GM19468 (cell line): ENCODE measurements at regions not wholly inside any gene's neighbourhood (a gene's known extent, or its start where the extent isn't known, plus 50 kb on each side); places are given as distances from the start of the nearest gene placed in this dataset.

Experiments
- ATAC-seq: cut with Tn5 transposase; IDR thresholded peaks from one replicate; pipeline ENCODE4 v1.9.1; 2021; ENCODE audit warnings: mild to moderate bottlenecking, moderate library complexity, moderate number of reproducible peaks; ENCODE audit not compliant: unreplicated experiment; ENCODE audit errors: extremely low read depth

DNA sequence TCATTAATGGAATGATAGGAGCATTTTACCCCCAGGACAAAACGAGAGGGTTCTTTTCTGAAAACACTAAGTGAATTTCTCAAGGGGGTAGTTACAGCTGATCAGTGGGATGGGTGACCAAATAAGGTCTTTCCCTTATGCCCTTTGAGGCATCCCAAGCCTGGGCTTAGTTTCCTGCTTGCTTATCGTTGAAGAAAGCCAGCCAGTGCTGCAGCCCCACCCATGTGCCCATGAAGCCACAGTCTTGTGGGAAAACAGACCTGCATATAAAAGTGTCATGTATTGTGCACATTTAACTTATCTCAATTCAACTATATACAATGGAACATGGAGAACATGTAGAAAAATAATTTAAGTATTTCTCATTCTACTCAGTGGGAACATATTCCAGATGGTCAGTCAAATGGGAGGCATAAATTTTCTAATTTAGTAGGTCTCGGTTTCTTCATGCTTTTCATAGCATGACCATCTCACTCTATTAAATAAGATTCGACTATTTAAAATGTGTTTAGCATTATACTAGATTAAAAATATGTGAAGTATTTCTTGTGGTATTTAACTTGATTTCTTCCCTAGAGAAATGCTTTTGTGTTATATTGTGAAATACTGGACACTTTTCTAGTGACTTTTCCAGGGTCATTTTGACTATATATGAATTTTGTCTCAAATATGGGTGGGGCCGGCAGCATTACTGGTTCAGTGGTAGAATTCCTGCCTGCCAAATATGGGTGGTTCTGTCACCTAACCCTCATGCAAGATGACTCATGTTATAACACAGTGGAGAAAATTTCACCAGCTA lies 189.7 kb upstream of the SGCD start:
- no peak for ATAC-seq

DNA sequence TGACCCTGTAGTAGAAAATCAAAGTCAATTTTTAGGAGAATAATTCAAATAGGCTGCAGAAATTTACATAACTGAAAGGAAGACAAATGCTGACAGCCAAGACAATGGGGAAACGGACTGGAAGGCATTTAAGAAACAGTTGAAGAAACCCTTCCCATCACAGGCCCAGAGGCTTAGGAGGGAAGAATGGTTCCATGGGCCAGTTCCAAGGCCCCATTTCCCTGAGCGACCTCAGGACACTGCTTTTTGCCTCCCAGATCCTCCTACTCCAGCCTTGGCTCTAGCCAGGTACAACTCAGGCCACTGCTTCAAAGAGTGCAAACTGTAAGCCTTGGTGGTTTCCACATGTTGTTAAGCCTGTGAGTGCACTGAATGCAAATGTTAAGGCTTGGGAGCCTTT lies 184.1 kb upstream of the SGCD start:
- no peak for ATAC-seq

DNA sequence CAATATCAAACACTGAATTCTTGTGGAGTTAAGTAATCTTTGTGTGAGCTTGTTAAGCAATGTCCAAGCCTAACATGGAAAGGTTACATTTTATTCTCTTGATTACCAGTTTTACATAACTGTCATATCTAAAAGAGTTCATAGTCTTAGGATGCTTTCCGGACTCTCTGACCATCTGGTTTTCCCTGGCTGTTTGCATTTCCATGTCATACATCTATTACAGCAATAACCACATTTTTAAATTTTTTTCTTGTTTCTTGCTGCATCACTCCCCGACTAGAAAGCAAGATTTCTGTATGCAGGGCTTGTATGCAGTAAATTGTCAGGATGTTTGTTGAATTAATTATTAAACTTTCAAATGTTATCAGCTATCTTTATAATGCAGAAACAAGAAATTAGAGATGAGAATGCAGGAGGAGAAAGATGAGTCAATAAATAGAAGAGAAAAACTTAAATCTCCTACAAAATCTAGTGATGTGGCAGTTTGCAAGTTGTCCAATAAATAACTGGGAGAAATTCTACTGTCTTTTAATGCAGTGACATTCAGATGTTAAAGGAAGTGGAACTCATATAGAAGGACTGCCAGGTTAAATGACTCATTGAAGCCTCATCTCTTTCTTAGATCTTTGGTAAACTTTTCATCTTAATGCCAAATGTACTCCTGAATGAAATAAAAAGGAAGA lies 179.6 kb upstream of the SGCD start:
- no peak for ATAC-seq

GRCh38 chr5:156147944-156148285 lies 179.0 kb upstream of the SGCD start:
- ATAC-seq: no peak

DNA sequence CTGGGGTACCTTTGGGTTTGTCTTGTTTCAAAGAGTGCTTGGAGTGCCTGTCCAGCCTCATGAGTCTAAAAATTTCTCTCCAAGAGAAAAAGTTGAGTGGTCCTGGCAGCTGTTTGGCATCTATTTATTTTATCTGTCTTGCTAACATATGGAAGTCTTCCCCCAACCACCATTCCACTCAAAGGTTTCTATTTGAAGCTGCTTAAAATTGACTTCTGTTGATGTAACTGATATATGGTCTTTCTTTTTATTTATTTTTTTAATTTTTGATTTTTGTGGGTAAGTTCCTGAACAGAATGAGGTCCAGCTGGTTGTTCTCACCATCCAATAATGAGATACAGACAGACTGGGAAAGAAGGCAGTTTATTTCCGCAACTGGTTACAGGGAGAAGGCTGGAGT lies 178.7 kb upstream of the SGCD start:
- no peak for ATAC-seq

GRCh38 chr5:156149213-156149612 lies 177.8 kb upstream of the SGCD start:
- ATAC-seq: no peak

DNA sequence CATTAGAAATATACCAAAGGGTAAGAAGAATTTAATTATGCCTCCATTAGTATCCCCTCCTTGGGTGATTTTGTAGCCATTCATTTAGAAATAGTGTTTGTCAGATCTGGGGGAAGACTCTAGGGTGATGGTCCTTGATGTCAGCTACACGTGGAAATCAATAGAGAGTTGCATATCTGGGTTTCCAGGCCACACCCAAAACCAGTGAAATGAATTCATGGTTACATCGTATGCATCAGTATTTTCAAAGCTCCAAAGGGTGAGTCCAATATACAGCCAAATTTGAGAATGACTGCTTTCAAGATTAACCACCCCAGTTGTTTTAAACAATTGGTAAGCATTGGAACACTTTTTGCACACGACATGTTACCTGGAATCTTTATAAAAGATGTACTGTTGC lies 173.4 kb upstream of the SGCD start:
- no peak for ATAC-seq

- ATAC-seq: no peak
Measured at GRCh38 chr5:156154757-156155156, 172.2 kb upstream of the SGCD start.

GRCh38 chr5:156155598-156155997 lies 171.4 kb upstream of the SGCD start:
- no peak for ATAC-seq

DNA sequence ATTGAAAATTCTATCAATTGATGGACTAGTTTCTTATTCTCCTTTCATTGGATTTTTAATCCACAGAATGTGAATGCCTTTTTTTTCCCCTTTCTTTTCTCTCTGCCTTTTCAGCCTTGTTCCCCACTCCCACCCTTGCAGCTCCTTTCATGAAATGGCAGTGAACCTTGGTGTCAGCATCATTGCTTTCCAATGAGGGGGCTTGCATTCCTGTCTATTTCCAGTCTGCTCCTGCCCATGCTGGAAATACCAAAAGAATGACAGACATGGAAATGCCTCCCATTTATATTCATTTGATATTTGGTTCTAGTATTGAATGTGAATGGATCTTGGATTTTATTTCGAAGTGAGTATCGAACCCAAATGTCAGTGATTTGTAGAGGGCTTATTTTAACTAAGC lies 162.7 kb upstream of the SGCD start:
- ATAC-seq: no peak

DNA sequence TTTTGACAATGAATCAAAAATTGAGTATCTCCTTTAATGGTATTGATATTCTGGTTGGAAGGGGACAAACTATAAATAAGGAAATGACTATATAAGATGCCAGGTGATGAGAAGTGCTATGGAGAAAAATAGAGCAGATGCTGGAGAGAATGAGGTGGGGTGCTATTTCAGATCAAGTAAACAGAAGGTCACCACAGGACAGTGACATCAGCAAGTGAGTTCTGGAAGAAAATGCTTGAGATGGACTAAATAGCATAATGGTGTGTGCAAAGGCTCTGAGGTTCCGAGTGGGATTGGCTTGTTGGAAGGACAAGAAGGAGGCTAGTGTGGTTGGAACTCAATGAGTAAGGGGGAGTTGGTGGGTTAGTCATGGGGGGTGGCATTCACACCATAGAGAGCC lies 157.5 kb upstream of the SGCD start:
- no peak for ATAC-seq

DNA sequence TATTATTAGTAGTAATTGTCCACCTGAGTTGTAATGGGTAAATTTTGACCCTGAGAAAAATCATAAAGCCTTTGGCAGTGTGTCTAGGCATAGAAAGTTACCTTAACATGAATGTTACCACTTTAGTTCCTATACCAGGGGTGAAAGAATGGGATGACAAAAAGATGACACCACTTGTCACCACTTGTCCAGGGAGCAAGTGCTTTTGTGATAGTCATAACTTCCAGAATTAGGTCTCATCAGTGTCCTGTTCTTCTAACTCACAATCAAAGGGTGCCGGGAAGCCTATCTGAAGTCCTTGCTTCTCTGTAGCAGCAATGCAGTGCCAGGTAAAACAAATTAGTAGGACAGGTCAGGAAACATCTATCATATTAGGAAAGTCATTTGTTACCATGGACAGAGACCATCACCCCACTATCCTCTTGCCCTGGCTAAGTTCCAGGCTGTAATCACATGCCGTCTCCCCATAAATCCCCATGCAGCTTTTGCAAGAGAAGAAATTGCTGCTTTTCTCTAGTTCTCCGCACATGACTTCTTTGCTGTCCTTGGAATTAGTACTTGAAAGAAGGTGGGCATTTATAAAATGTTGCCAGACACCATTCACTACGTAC lies 156.5 kb upstream of the SGCD start:
- no peak for ATAC-seq

DNA sequence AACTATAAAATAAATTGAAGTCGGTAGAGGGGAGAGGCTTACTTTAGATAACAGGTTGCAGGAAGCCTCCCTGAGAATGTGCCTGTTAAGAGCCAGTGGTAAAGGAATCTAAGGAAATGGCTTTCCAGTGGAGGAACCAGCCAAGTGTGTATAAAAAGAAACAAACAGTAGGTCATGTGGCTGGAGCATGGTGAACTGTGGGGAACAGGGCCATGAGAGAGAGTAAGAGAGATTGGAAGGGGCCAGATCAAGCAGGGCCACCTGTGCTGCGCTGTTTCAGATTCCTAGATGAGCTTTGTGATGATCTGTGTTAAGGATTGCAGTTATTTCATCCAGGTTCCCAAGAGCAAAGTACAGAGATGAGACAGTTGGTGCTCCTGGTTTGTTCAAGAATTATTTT lies 152.7 kb upstream of the SGCD start:
- no peak for ATAC-seq

- ATAC-seq: no peak
Measured at GRCh38 chr5:156178117-156178516, 148.8 kb upstream of the SGCD start.

DNA sequence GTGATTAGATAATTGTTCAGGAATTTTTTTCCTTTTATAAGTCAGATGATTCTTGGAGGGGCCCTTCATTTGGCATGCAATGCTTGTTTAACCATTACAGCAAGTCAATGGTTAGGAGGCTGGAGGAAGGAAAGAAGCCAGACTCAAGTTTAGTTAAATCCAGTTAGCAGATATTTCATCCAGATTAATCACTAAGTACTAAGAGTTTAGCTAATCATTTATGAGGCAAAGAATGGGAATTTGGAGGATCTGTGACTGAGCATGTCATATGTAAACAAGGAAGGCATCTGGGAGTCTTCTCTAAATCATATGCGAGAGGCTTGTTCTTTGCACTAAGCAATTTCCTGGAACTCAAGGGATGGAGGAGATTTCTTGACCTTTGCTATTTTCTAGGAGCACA lies 145.3 kb upstream of the SGCD start:
- no peak for ATAC-seq

GRCh38 chr5:156182174-156182967 lies 144.6 kb upstream of the SGCD start:
- no peak for ATAC-seq

GRCh38 chr5:156186760-156187159 lies 140.2 kb upstream of the SGCD start:
- ATAC-seq: no peak

DNA sequence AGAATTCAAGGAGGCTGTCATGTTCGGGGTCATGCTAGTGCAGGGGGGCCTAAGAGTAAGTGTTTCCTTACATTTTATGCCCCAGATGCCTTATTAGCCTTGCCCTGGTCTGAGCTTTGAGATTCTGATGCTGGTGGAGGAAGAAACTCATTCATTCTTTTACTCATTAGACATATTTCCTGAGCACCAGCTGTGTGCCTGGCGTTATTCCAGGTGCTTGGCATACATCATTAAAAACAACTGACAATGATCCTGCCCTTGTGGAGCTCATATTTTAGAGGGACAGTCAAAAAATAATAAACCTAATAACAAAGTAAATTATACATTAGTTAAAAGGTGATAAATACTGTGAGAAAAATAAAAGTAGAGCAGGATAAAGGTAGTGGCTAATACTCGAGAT lies 138.9 kb upstream of the SGCD start:
- ATAC-seq: no peak

DNA sequence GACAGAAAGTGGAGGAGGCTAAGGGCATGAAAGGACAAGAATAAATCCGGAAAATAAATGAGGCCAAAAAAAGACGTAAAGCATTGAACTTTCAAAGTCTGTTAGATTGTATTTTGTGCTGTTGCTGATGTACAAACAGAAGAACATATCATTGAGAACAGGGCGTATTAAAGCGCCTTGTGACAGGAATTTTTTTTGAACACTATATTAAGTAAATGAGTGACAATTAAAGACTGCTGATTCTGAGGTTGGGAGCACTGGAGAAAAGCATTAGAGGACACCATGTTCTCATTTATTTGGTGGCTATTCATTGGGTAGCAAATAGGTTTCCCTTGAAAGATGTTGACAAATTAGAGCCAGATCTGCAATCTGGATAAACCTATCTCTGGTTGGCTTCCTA lies 137.3 kb upstream of the SGCD start:
- ATAC-seq: no peak

- ATAC-seq: no peak
Measured at GRCh38 chr5:156191547-156191946, 135.4 kb upstream of the SGCD start.
